Panc1 (cell line): ENCODE measurements at regions not wholly inside any gene's neighbourhood (a gene's known extent, or its start where the extent isn't known, plus 50 kb on each side); places are given as distances from the start of the nearest gene placed in this dataset.

Experiments
- ATAC-seq: fragments of 200-7000 bp; cut with Tn5 transposase; 2 replicates; pipeline ENCODE4 v1.9.1; 2020; ENCODE audit warnings: mild to moderate bottlenecking, moderate library complexity
- BruUV-seq: library from RNA; stranded (reverse); fragments of 400-500 nt; replicated peaks from 2 replicates; lab custom pipeline; 2021; lab: Mats Ljungman, UMichigan
- CTCF ChIA-PET: fragments of 300-600 bp; sonication (Branson Sonifier 250); formaldehyde crosslinking; loops from one replicate; lab custom pipeline; 2022; ENCODE audit warnings: antibody characterized with exemption; lab: Charles Lee
- POLR2A ChIA-PET: fragments of 300-600 bp; sonication (Branson Sonifier 250); formaldehyde crosslinking; loops from one replicate; lab custom pipeline; 2022; ENCODE audit warnings: antibody characterized with exemption; lab: Charles Lee
- DNase-seq: peaks from one replicate; pipeline ENCODE4 v3.0.0-alpha.2; 2010; ENCODE audit warnings: low read depth, low spot score
- H3K27ac ChIP-seq: 2 replicates; pipeline ENCODE4 v1.5.1; 2011; ENCODE audit warnings: mild to moderate bottlenecking, low read length, inconsistent platforms
- H3K27me3 ChIP-seq: fragments of 200-500 bp; sonication (Bioruptor generic); 2 replicates; pipeline ENCODE4 v1.6.0; 2014; ENCODE audit warnings: low read length, inconsistent platforms; ENCODE audit not compliant: control insufficient read depth, insufficient read depth
- H3K36me3 ChIP-seq: fragments of 200-500 bp; sonication (Bioruptor generic); 2 replicates; pipeline ENCODE4 v1.5.1; 2014; ENCODE audit warnings: inconsistent platforms, mild to moderate bottlenecking, low read length, moderate library complexity; ENCODE audit not compliant: control insufficient read depth, insufficient read depth
- H3K4me1 ChIP-seq: 2 replicates; pipeline ENCODE4 v1.5.1; 2011; ENCODE audit warnings: inconsistent platforms, mild to moderate bottlenecking, low read length, moderate library complexity; ENCODE audit not compliant: control insufficient read depth, insufficient read depth
- H3K4me3 ChIP-seq, 2 experiments: 2 replicates each; pipeline ENCODE4 v1.5.1; 2011 to 2012; ENCODE audit warnings: low read depth in 2 of 2, low read length in 2 of 2, mild to moderate bottlenecking in 2 of 2, inconsistent platforms in 1 of 2, moderate library complexity in 1 of 2
- H3K9me3 ChIP-seq: fragments of 200-500 bp; sonication (Bioruptor generic); 2 replicates; pipeline ENCODE4 v1.5.1; 2014; ENCODE audit warnings: low read depth, mild to moderate bottlenecking, inconsistent platforms, low read length, moderate library complexity; ENCODE audit not compliant: control insufficient read depth, insufficient read depth
- POLR2AphosphoS5 ChIP-seq: IDR thresholded peaks from 2 replicates; pipeline ENCODE4 v1.6.1; 2012; ENCODE audit warnings: mild to moderate bottlenecking, low read depth, low read length, moderate library complexity
- SIN3A ChIP-seq: IDR thresholded peaks from 2 replicates; pipeline ENCODE4 v1.6.1; 2012; ENCODE audit warnings: low read depth, mild to moderate bottlenecking, low read length, moderate library complexity, borderline replicate concordance; ENCODE audit not compliant: insufficient read depth
- TCF7L2 ChIP-seq: IDR thresholded peaks from 2 replicates; pipeline ENCODE4 v1.6.1; 2011; ENCODE audit warnings: mild to moderate bottlenecking, low read depth, low read length, inconsistent platforms
- in situ Hi-C: cut with HindIII; loops from 2 replicates; pipeline ENCODE4 v1.10.0; 2016; ENCODE audit warnings: low sequenced_read_pairs, low pct_unique_long_range_greater_than_20kb
- intact Hi-C: fragments of 100-400 bp; cut with micrococcal nuclease; formaldehyde crosslinking; loops from one replicate; pipeline ENCODE4 v1.10.0; 2022; ENCODE audit not compliant: unreplicated experiment
- TF ChIP-seq, protein P1 (sequence below), 2 experiments: IDR thresholded peaks; 2 replicates each; pipeline ENCODE4 v1.6.1; 2011 to 2012; ENCODE audit warnings: low read depth in 2 of 2, control low read depth in 1 of 2, low read length in 1 of 2, mild to moderate bottlenecking in 1 of 2, moderate library complexity in 1 of 2; ENCODE audit not compliant: insufficient read depth in 1 of 2
- TF ChIP-seq, protein P2 (sequence below): fragments of 450-650 bp; IDR thresholded peaks from 2 replicates; pipeline ENCODE4 v1.5.1; 2017; ENCODE audit warnings: mild to moderate bottlenecking

DNA sequence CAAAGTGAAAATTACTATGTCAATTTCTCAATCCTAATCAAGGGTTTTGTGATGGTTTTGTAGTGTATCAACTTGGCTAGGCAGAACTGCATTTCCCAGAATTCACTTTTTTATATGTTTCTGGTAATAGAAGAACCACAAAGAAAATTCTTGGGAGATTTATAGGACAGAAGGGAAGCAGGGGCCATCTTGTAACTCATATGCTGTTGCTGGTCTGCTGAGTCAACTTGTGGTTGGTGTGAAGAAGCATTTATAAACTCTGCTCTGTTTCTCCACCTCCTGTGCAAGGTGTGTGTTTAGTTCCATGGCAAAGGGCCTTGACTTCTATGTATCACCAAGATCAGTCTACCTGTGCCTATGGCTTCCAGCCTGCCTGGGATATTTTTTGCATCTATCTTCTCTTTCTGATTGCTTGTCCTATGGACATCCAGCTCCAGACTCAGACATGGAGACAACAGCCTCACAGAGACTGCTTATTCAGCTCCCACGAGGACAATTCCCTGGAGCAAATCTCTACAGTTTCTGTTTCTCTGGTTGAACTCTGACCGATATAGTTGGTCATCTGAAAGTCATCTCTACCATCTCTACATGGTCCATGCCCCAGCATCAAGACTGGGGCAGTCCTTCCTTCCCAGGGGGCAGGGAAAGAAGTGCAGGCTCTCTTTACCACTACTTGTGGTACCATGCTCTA lies 364.3 kb upstream of the DDHD1 start:
- intact Hi-C loops = no loop called here
- in situ Hi-C loops = no loop called here
- H3K4me3 ChIP-seq = no peak overlapping the region
- ATAC-seq (no peak), DNase-seq (no peak)
- ChIA-PET POLR2A (no interaction called here), CTCF (no interaction called here)
- H3K36me3 ChIP-seq = no peaks in the 10 kb centered on the region
- H3K27ac ChIP-seq = no peak overlapping the region
- no peaks in the 10 kb centered on the region for H3K4me1 ChIP-seq
- H3K27me3 ChIP-seq = no peaks in the 10 kb centered on the region
- no peaks in the 10 kb centered on the region for H3K9me3 ChIP-seq
- TF ChIP-seq, protein P1, sequence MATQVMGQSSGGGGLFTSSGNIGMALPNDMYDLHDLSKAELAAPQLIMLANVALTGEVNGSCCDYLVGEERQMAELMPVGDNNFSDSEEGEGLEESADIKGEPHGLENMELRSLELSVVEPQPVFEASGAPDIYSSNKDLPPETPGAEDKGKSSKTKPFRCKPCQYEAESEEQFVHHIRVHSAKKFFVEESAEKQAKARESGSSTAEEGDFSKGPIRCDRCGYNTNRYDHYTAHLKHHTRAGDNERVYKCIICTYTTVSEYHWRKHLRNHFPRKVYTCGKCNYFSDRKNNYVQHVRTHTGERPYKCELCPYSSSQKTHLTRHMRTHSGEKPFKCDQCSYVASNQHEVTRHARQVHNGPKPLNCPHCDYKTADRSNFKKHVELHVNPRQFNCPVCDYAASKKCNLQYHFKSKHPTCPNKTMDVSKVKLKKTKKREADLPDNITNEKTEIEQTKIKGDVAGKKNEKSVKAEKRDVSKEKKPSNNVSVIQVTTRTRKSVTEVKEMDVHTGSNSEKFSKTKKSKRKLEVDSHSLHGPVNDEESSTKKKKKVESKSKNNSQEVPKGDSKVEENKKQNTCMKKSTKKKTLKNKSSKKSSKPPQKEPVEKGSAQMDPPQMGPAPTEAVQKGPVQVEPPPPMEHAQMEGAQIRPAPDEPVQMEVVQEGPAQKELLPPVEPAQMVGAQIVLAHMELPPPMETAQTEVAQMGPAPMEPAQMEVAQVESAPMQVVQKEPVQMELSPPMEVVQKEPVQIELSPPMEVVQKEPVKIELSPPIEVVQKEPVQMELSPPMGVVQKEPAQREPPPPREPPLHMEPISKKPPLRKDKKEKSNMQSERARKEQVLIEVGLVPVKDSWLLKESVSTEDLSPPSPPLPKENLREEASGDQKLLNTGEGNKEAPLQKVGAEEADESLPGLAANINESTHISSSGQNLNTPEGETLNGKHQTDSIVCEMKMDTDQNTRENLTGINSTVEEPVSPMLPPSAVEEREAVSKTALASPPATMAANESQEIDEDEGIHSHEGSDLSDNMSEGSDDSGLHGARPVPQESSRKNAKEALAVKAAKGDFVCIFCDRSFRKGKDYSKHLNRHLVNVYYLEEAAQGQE (IDR thresholded peaks at IDR 0.05; ENCODE audit: insufficient read depth in 1 of 2, low read depth in 2 of 2, low read length in 1 of 2) = no peak
- no peak for TF ChIP-seq POLR2AphosphoS5
- no peak for TF ChIP-seq SIN3A
- TF ChIP-seq TCF7L2 = no peak
- TF ChIP-seq, protein P2, sequence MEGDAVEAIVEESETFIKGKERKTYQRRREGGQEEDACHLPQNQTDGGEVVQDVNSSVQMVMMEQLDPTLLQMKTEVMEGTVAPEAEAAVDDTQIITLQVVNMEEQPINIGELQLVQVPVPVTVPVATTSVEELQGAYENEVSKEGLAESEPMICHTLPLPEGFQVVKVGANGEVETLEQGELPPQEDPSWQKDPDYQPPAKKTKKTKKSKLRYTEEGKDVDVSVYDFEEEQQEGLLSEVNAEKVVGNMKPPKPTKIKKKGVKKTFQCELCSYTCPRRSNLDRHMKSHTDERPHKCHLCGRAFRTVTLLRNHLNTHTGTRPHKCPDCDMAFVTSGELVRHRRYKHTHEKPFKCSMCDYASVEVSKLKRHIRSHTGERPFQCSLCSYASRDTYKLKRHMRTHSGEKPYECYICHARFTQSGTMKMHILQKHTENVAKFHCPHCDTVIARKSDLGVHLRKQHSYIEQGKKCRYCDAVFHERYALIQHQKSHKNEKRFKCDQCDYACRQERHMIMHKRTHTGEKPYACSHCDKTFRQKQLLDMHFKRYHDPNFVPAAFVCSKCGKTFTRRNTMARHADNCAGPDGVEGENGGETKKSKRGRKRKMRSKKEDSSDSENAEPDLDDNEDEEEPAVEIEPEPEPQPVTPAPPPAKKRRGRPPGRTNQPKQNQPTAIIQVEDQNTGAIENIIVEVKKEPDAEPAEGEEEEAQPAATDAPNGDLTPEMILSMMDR = no peak
- no TSS peak for BruUV-seq

DNA sequence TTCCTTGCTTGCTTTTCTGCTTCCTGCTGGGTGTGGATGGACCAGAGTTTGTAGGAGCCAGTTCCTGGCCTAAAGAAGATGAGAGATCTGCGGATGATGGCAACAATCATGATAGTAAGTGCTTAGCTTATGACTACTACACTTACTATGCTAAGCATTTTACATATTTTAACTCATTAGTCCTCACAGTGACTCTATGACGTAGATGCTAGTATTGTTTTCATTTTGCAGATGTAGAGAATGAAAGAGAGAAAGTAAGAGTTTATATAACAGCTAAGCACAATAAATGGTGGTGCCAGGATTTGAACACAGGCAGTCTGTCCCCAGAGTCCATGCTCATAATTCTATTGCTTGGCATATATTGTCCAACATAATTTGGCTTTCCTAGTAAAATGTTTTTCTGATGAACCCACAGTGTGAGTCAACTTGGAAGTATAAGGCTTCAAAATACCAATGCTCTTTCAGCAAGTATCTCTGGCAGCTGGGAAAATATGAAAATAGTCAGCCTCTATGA lies 363.2 kb upstream of the DDHD1 start:
- CTCF ChIA-PET = interaction anchor here (0.5 kb wide), 1 partner anchor 101 kb away, joined by 7 read pairs; no protein-coding TSS in a partner anchor
- no peaks in the 10 kb centered on the region for H3K36me3 ChIP-seq
- H3K4me1 ChIP-seq = no peaks in the 10 kb centered on the region
- H3K9me3 ChIP-seq = no peaks in the 10 kb centered on the region
- intact Hi-C loops = no loop called here
- POLR2A ChIA-PET = no interaction called here
- TF ChIP-seq, protein P1 (IDR thresholded peaks at IDR 0.05; ENCODE audit: insufficient read depth in 1 of 2, low read depth in 2 of 2, low read length in 1 of 2) = no peak
- TF ChIP-seq POLR2AphosphoS5 (no peak), SIN3A (no peak), TCF7L2 (no peak)
- in situ Hi-C loops = no loop called here
- DNase-seq (no peak), ATAC-seq (no peak)
- no peak overlapping the region for H3K4me3 ChIP-seq
- no TSS peak for BruUV-seq
- no peaks in the 10 kb centered on the region for H3K27me3 ChIP-seq
- no peak overlapping the region for H3K27ac ChIP-seq
